DOHH2 (cell line): ENCODE measurements at regions not wholly inside any gene's neighbourhood (a gene's known extent, or its start where the extent isn't known, plus 50 kb on each side); places are given as distances from the start of the nearest gene placed in this dataset.
"Not testable (repeated sequence)": the region's sequence is repeated elsewhere in the genome, so short reads cannot be mapped to it uniquely, and the experiment has no call there.

ENCODE experiments used
- CTCF ChIP-seq: fragments of 200-600 bp; sonication (generic); IDR thresholded peaks from one replicate; pipeline ENCODE4 v1.5.1; 2014; ENCODE audit warnings: antibody characterized with exemption, mild to moderate bottlenecking, low read depth, low read length; ENCODE audit not compliant: poor library complexity, severe bottlenecking
- EZH2phosphoT487 ChIP-seq: fragments of 200-600 bp; sonication (generic); IDR thresholded peaks from 2 replicates; pipeline ENCODE4 v1.6.1; 2017; ENCODE audit warnings: borderline replicate concordance, mild to moderate bottlenecking, antibody characterized with exemption, low read length, moderate library complexity, mixed read lengths

GRCh38 chr9:63704456-63704855 lies 1580.6 kb downstream of the FOXD4L5 start:
- TF ChIP-seq CTCF, EZH2phosphoT487: not testable (repeated sequence)
